ENCODE measurements at regions not wholly inside any gene's neighbourhood (a gene's known extent, or its start where the extent isn't known, plus 50 kb on each side); places are given as distances from the start of the nearest gene placed in this dataset.

- no peak overlapping the region for H2BK5ac ChIP-seq (ENCODE audit: low read depth, low read length)
- WGBS, 2 experiments (ENCODE audit: extremely low coverage in 1 of 2, insufficient coverage in 1 of 2, insufficient read length in 1 of 2, insufficient replicate concordance in 2 of 2, low coverage in 1 of 2, low lambda C conversion rate in 2 of 2, missing lambda C conversion rate in 1 of 2) = 95% methylated on average over 3 of the region's 3 CpGs; no CpG with 5 or more reads in 1 of the 2 experiments
- ChIA-PET POLR2A (ENCODE audit: partially characterized antibody) (no interaction called here), CTCF (ENCODE audit: partially characterized antibody) (no interaction called here)
- peak overlapping the region; percentile 20; the same call in 1 of the 2 replicates for H2AFZ ChIP-seq (ENCODE audit: low read length)
- H3K23me2 ChIP-seq (ENCODE audit: low read depth, low read length) = no peaks in the 10 kb centered on the region
- no peaks in the 10 kb centered on the region for H4K20me1 ChIP-seq (replicated peaks in 1 of 2; ENCODE audit: control insufficient read depth in 1 of 2, insufficient read depth in 2 of 2, low read length in 2 of 2)
- H3K56ac ChIP-seq (replicated peaks; ENCODE audit: insufficient read length, low read depth, low read length) = no peak overlapping the region
- no peak overlapping the region for H2BK15ac ChIP-seq (ENCODE audit: low read length)
- H3K36me3 ChIP-seq (ENCODE audit: control insufficient read depth in 2 of 4, insufficient read depth in 4 of 4, low read length in 3 of 4) = no peaks in the 10 kb centered on the region
- no peak overlapping the region for H2BK120ac ChIP-seq (replicated peaks; ENCODE audit: low read depth, low read length)
- H4K5ac ChIP-seq (ENCODE audit: insufficient read length, low read depth, low read length) = no peak overlapping the region
- no peak overlapping the region for H3K9ac ChIP-seq (replicated peaks in 1 of 4; ENCODE audit: extremely low read depth in 1 of 4, low read depth in 3 of 4, low read length in 3 of 4)
- no peak overlapping the region for H2AK5ac ChIP-seq (ENCODE audit: low read depth, low read length)
- H3K4me3 ChIP-seq (ENCODE audit: extremely low read depth in 1 of 4, insufficient read depth in 2 of 4, low read depth in 3 of 4, low read length in 4 of 4) = no peak overlapping the region
- no peaks in the 10 kb centered on the region for H3K27me3 ChIP-seq (replicated peaks in 1 of 4; ENCODE audit: control insufficient read depth in 3 of 4, extremely low read depth in 1 of 4, insufficient read depth in 3 of 4, low read length in 3 of 4)
- H3K4me1 ChIP-seq (replicated peaks in 1 of 4; ENCODE audit: control insufficient read depth in 3 of 4, insufficient read depth in 4 of 4, low read length in 3 of 4) = no peaks in the 10 kb centered on the region
- no peak overlapping the region for H2BK12ac ChIP-seq (ENCODE audit: low read depth, low read length)
- DNase-seq (ENCODE audit: low read depth in 1 of 2, low spot score in 2 of 2) (no peak), FAIRE-seq (no peak)
- no peaks in the 10 kb centered on the region for H3K79me2 ChIP-seq (ENCODE audit: control insufficient read depth in 1 of 2, insufficient read depth in 2 of 2, low read length in 2 of 2)
- H3K27ac ChIP-seq (ENCODE audit: low read depth, low read length) = no peak overlapping the region
- H4K8ac ChIP-seq (ENCODE audit: extremely low read depth, insufficient read depth, low read length) = peak overlapping the region; percentile 92; the same call in 1 of the 2 replicates
- no peak overlapping the region for H3K18ac ChIP-seq (ENCODE audit: extremely low read depth, low read length)
- H3K4me2 ChIP-seq (ENCODE audit: insufficient read depth in 1 of 2, low read depth in 2 of 2, low read length in 2 of 2) = no peak overlapping the region
- H2BK20ac ChIP-seq (ENCODE audit: low read length) = no peak overlapping the region
- no peak overlapping the region for H3K23ac ChIP-seq (ENCODE audit: insufficient read length)
- H3K79me1 ChIP-seq (ENCODE audit: low read depth, low read length) = no peaks in the 10 kb centered on the region
- H3K4ac ChIP-seq (replicated peaks; ENCODE audit: insufficient read length, low read depth, low read length) = no peak overlapping the region
- H4K91ac ChIP-seq (replicated peaks; ENCODE audit: insufficient read length, low read length) = no peak overlapping the region
- no peaks in the 10 kb centered on the region for H3K9me3 ChIP-seq (ENCODE audit: insufficient read depth in 2 of 2, low read depth in 1 of 2, low read length in 1 of 2)
- no peak overlapping the region for H3K14ac ChIP-seq (ENCODE audit: insufficient read length)
- TF ChIP-seq JUN (IDR thresholded peaks at IDR 0.05; ENCODE audit: low read depth, low read length) (no peak), GTF2F1 (IDR thresholded peaks at IDR 0.05; ENCODE audit: borderline replicate concordance, low read depth, low read length) (no peak), TBP (IDR thresholded peaks at IDR 0.05; ENCODE audit: low read depth, low read length) (no peak)
- TF ChIP-seq, protein P1, sequence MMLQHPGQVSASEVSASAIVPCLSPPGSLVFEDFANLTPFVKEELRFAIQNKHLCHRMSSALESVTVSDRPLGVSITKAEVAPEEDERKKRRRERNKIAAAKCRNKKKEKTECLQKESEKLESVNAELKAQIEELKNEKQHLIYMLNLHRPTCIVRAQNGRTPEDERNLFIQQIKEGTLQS (IDR thresholded peaks at IDR 0.05; ENCODE audit: insufficient read depth, low read depth, low read length) = no peak
These were observed 1290.1 kb downstream of the PCDH7 start for GRCh38 chr4:32010221-32010620.
